Tibial nerve (tissue), 4 donors: ENCODE measurements at regions not wholly inside any gene's neighbourhood (a gene's known extent, or its start where the extent isn't known, plus 50 kb on each side); places are given as distances from the start of the nearest gene placed in this dataset.

Experiments used
- DNase-seq, 2 donors: peaks; one replicate each; pipeline ENCODE4 v3.0.0-alpha.2; 2019; ENCODE audit warnings: low spot score in 2 of 2
- H3K27ac ChIP-seq, 4 donors: fragments of 200-600 bp; sonication (generic) in 3 of 4; one replicate each; pipeline ENCODE4 v1.5.1; 2017 to 2019; ENCODE audit warnings: mild to moderate bottlenecking in 1 of 4
- H3K27me3 ChIP-seq, 2 donors: fragments of 200-600 bp; sonication (generic) in 1 of 2; one replicate each; pipeline versions ENCODE4 v1.5.1 to v1.6.0; 2017 to 2019
- H3K36me3 ChIP-seq, 3 donors: fragments of 200-600 bp; sonication (generic); one replicate each; pipeline ENCODE4 v1.5.1; 2018 to 2019
- H3K4me1 ChIP-seq, 4 donors: fragments of 200-600 bp; sonication (generic) in 3 of 4; one replicate each; pipeline ENCODE4 v1.5.1; 2017 to 2019
- H3K4me3 ChIP-seq, 4 donors: fragments of 200-600 bp; sonication (generic) in 3 of 4; one replicate each; pipeline ENCODE4 v1.5.1; 2017 to 2019; ENCODE audit warnings: mild to moderate bottlenecking in 1 of 4, moderate library complexity in 1 of 4
- H3K9me3 ChIP-seq, 4 donors: fragments of 200-600 bp; sonication (generic) in 3 of 4; one replicate each; pipeline ENCODE4 v1.5.1; 2017 to 2019
- EP300 ChIP-seq, 2 donors: sonication (generic); formaldehyde crosslinking; IDR thresholded peaks; one replicate each; pipeline ENCODE4 v1.6.1; 2017; ENCODE audit warnings: antibody characterized with exemption in 2 of 2, mild to moderate bottlenecking in 1 of 2
- POLR2A ChIP-seq, 2 donors: fragments of 450-650 bp; IDR thresholded peaks; one replicate each; pipeline ENCODE4 v1.6.1; 2017; ENCODE audit warnings: antibody characterized with exemption in 2 of 2, mild to moderate bottlenecking in 2 of 2, moderate library complexity in 2 of 2
- WGBS, 2 donors: methylation state at CpG; one replicate each; pipeline ENCODE4 v1.1.5; 2018; 5-methylcytosine and 5-hydroxymethylcytosine counted together
- TF ChIP-seq, protein P1 (sequence below), 5 experiments: fragments of 200-600 bp in 3 of 5; fragments of 450-650 bp in 2 of 5; sonication (generic) in 3 of 5; IDR thresholded peaks; one replicate each; pipeline ENCODE4 v1.5.1; 2016 to 2019; ENCODE audit warnings: antibody characterized with exemption in 5 of 5, mild to moderate bottlenecking in 3 of 5, moderate library complexity in 2 of 5

DNA sequence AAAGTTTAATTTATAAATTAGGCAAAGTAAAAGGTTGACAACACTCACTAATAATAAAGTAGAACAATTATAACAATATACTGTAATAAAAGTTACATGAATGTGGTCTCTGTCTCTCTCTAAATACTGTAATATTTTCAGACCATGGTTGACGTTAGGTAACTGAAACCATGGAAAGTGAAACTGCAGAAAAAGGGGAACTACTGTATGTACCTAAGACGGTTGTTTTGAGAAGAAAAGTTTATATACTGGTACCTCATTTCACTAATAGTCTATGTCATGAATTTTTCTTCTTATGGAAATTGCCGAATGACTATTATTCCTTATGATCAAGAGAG is 166.7 kb upstream of the ZNF521 start:
- no peaks in the 10 kb centered on the region for H3K36me3 ChIP-seq
- no peak overlapping the region for H3K4me3 ChIP-seq
- H3K4me1 ChIP-seq, result no peaks in the 10 kb centered on the region
- TF ChIP-seq EP300 (IDR thresholded peaks at IDR 0.05) (no peak), POLR2A (IDR thresholded peaks at IDR 0.05) (no peak)
- TF ChIP-seq, protein P1, sequence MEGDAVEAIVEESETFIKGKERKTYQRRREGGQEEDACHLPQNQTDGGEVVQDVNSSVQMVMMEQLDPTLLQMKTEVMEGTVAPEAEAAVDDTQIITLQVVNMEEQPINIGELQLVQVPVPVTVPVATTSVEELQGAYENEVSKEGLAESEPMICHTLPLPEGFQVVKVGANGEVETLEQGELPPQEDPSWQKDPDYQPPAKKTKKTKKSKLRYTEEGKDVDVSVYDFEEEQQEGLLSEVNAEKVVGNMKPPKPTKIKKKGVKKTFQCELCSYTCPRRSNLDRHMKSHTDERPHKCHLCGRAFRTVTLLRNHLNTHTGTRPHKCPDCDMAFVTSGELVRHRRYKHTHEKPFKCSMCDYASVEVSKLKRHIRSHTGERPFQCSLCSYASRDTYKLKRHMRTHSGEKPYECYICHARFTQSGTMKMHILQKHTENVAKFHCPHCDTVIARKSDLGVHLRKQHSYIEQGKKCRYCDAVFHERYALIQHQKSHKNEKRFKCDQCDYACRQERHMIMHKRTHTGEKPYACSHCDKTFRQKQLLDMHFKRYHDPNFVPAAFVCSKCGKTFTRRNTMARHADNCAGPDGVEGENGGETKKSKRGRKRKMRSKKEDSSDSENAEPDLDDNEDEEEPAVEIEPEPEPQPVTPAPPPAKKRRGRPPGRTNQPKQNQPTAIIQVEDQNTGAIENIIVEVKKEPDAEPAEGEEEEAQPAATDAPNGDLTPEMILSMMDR (IDR thresholded peaks at IDR 0.05), result no peak
- H3K9me3 ChIP-seq, result no peaks in the 10 kb centered on the region
- no peaks in the 10 kb centered on the region for H3K27me3 ChIP-seq
- 66 to 69% methylated on average over 3 of the region's 3 CpGs for WGBS, 2 donors
- DNase-seq, result no peak
- H3K27ac ChIP-seq, result no peak overlapping the region

DNA sequence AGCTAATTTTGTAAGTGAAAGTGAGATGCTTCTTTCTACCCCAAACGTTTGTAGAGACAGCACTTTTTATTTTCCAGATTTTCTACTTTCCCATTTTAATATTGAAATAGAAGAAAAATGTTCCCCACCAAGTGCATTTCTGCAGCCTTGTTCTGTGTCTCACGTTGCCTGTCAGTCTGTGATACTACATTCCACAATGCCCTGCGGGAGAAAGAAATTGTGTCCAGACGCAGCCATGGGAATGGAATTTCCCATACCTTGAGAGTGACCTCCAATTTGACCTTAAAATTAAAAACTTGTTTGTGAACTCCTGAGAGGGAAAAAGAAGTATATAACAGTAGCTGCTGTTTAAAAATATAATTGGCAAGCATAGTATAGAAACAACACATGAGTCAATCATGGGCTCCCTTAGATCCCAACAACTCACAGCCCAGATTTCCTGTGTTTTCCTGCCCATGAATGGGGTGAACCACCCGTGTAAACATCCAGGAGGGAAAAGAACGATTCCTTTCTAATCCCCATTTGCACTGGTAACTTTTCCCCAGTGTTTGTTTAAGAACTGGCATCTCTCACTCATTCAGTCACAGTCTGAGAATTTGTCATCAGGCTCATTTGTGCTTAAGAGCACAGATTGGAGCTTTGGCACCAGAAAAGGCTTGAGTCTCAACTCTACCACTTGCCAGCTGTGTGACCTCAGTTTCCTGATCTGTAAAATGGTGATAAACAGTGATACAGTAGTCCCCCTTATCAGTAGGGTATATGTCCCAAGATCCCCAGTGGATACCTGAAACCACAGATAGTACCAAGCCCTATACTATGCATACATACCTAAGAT is 166.1 kb upstream of the ZNF521 start:
- no peaks in the 10 kb centered on the region for H3K27me3 ChIP-seq
- H3K4me1 ChIP-seq, result no peaks in the 10 kb centered on the region
- no peaks in the 10 kb centered on the region for H3K9me3 ChIP-seq
- no peak for TF ChIP-seq EP300 (IDR thresholded peaks at IDR 0.05)
- TF ChIP-seq, protein P1 (IDR thresholded peaks at IDR 0.05), result no peak
- TF ChIP-seq POLR2A (IDR thresholded peaks at IDR 0.05), result no peak
- no peak for DNase-seq
- 22 to 26% methylated on average over 6 of the region's 6 CpGs for WGBS, 2 donors
- no peak overlapping the region for H3K27ac ChIP-seq
- H3K4me3 ChIP-seq, result no peak overlapping the region
- H3K36me3 ChIP-seq, result no peaks in the 10 kb centered on the region

DNA sequence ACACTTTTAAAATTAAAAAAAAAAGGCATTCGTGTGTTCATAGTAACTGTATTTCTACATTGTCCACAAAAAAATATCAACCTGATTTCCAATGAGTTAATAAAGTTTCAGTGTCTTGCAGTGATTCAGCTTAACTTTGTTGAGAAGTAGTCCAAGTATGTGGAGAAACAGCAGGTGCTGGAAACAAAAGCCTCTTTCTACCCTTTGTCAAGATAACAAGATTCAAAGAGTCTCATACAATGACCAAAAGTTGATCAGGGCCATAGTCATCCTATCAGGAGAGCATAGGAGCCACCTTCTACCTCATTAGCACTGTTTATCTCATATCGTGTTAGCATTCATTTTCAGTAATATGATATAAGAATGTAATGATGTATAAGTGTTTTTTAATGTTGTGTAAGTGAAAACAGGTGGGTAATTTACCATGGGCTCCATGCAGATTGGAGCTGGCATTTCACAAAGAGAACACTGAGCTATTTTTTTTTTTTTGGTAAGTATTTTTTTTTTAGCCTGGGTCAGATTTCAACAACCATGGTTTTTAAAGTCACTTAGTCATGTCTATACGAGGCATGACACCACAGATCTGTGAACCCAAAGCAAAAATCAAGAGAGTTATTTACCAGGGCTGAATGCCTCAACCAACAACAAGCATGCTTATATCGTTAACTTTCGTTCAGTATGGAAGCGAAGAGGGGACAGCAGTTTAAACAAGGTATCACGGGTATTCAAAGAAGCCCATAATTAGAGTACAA is 165.0 kb upstream of the ZNF521 start:
- Histone ChIP-seq H3K27me3 (no peaks in the 10 kb centered on the region), H3K4me1 (no peaks in the 10 kb centered on the region), H3K4me3 (no peak overlapping the region), H3K36me3 (no peaks in the 10 kb centered on the region), H3K27ac (no peak overlapping the region), H3K9me3 (no peaks in the 10 kb centered on the region)
- TF ChIP-seq POLR2A (IDR thresholded peaks at IDR 0.05), result no peak
- no peak for TF ChIP-seq EP300 (IDR thresholded peaks at IDR 0.05)
- TF ChIP-seq, protein P1 (IDR thresholded peaks at IDR 0.05), result no peak
- DNase-seq, result no peak
- WGBS, 2 donors, result 70 to 71% methylated on average over 7 of the region's 7 CpGs

DNA sequence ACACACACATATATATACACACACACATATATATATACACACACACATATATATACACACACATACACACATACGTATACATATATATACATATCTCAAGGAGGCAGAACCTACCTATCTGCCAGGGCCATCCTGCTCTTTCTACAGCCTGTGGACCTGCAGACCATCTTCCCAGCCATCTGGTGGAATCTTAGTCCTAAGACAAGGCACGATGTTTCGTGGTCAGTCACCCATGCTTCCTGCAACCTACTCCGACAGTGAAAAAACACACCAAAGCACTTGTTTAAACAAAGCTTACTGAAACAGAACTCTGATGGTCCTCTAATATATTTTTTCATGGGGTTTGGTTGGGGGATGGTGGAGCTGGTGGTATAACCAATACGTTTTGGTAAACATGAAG is 164.2 kb upstream of the ZNF521 start:
- no peak for TF ChIP-seq POLR2A (IDR thresholded peaks at IDR 0.05)
- no peak for TF ChIP-seq EP300 (IDR thresholded peaks at IDR 0.05)
- TF ChIP-seq, protein P1 (IDR thresholded peaks at IDR 0.05), result no peak
- 47 to 53% methylated on average over 5 of the region's 5 CpGs for WGBS, 2 donors
- H3K4me1 ChIP-seq, result no peaks in the 10 kb centered on the region
- no peak overlapping the region for H3K27ac ChIP-seq
- no peaks in the 10 kb centered on the region for H3K27me3 ChIP-seq
- H3K9me3 ChIP-seq, result no peaks in the 10 kb centered on the region
- no peaks in the 10 kb centered on the region for H3K36me3 ChIP-seq
- no peak for DNase-seq
- H3K4me3 ChIP-seq, result no peak overlapping the region

DNA sequence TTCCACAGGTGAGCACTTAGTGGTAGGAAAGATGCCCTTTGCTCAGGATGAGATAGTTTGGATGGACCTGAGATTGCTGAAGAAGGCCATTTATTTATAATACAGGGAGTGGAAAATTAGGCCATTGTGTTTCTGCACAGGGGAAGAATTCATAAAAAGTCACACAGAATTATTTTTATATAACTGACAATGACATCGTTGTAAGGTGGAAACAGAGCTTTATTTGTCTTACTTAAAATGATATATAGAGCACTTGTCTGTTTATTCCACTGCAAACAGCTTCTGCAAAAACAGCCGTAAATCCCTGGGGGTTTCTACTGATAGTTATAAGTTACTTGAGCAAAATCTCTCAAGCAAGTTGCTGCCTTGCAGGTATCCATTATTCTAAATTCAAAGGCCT is 158.1 kb upstream of the ZNF521 start:
- Histone ChIP-seq H3K9me3 (no peaks in the 10 kb centered on the region), H3K4me3 (no peak overlapping the region), H3K36me3 (no peaks in the 10 kb centered on the region), H3K27ac (no peak overlapping the region), H3K27me3 (no peaks in the 10 kb centered on the region), H3K4me1 (no peaks in the 10 kb centered on the region)
- 29 to 39% methylated on average over 2 of the region's 2 CpGs for WGBS, 2 donors
- TF ChIP-seq, protein P1 (IDR thresholded peaks at IDR 0.05), result no peak
- no peak for TF ChIP-seq POLR2A (IDR thresholded peaks at IDR 0.05)
- no peak for TF ChIP-seq EP300 (IDR thresholded peaks at IDR 0.05)
- no peak for DNase-seq
